H9 (cell line): ENCODE measurements at regions not wholly inside any gene's neighbourhood (a gene's known extent, or its start where the extent isn't known, plus 50 kb on each side); places are given as distances from the start of the nearest gene placed in this dataset.
"Not testable (repeated sequence)": the region's sequence is repeated elsewhere in the genome, so short reads cannot be mapped to it uniquely, and the experiment has no call there.

Experiments used
- DNase-seq: peaks from one replicate; pipeline ENCODE4 v3.0.0-alpha.2; 2017
- H2AFZ ChIP-seq: one replicate; pipeline ENCODE4 v1.6.1; 2013; ENCODE audit warnings: mild to moderate bottlenecking, low read length, control low read depth, moderate library complexity
- H2AK5ac ChIP-seq: 2 replicates; pipeline ENCODE4 v1.6.1; 2013; ENCODE audit warnings: low read length, control low read depth, mixed read lengths; ENCODE audit not compliant: insufficient read length
- H2BK120ac ChIP-seq: one replicate; pipeline ENCODE4 v1.6.1; 2013; ENCODE audit warnings: low read depth, mild to moderate bottlenecking, low read length, control low read depth, inconsistent platforms; ENCODE audit not compliant: poor library complexity, severe bottlenecking
- H2BK12ac ChIP-seq: 2 replicates; pipeline ENCODE4 v1.6.1; 2013; ENCODE audit warnings: low read length, control low read depth, mixed read lengths, low read depth; ENCODE audit not compliant: insufficient read length
- H2BK15ac ChIP-seq: 2 replicates; pipeline ENCODE4 v1.6.1; 2013; ENCODE audit warnings: low read depth, low read length, control low read depth
- H2BK20ac ChIP-seq: one replicate; pipeline ENCODE4 v1.6.1; 2013; ENCODE audit warnings: low read depth, mild to moderate bottlenecking, low read length, control low read depth, inconsistent platforms; ENCODE audit not compliant: poor library complexity, severe bottlenecking
- H2BK5ac ChIP-seq: 2 replicates; pipeline ENCODE4 v1.6.1; 2013; ENCODE audit warnings: low read length, control low read depth, mixed read lengths; ENCODE audit not compliant: insufficient read length
- H3K14ac ChIP-seq: 2 replicates; pipeline ENCODE4 v1.6.1; 2013; ENCODE audit warnings: low read length, control low read depth; ENCODE audit not compliant: insufficient read depth
- H3K18ac ChIP-seq: 2 replicates; pipeline ENCODE4 v1.6.1; 2013; ENCODE audit warnings: low read depth, mild to moderate bottlenecking, mixed read lengths, low read length, control low read depth; ENCODE audit not compliant: insufficient read length
- H3K23ac ChIP-seq: 2 replicates; pipeline ENCODE4 v1.6.1; 2013; ENCODE audit warnings: low read length, control low read depth, mixed read lengths, low read depth; ENCODE audit not compliant: insufficient read length
- H3K23me2 ChIP-seq: 2 replicates; pipeline ENCODE4 v1.6.1; 2013; ENCODE audit warnings: low read depth, mild to moderate bottlenecking, mixed read lengths, low read length, control low read depth; ENCODE audit not compliant: insufficient read length, poor library complexity, severe bottlenecking
- H3K27ac ChIP-seq: 2 replicates; pipeline ENCODE4 v1.5.1; 2013; ENCODE audit warnings: low read length, control low read depth, mixed read lengths, low read depth; ENCODE audit not compliant: insufficient read length
- H3K27me3 ChIP-seq: 2 replicates; pipeline ENCODE4 v1.6.1; 2013; ENCODE audit warnings: low read length, control low read depth, inconsistent platforms; ENCODE audit not compliant: insufficient read depth
- H3K4ac ChIP-seq: 2 replicates; pipeline ENCODE4 v1.6.1; 2013; ENCODE audit warnings: low read depth, mild to moderate bottlenecking, control low read depth, inconsistent platforms, low read length, moderate library complexity
- H3K4me1 ChIP-seq: 2 replicates; pipeline ENCODE4 v1.6.1; 2013; ENCODE audit warnings: low read length, control low read depth, inconsistent platforms; ENCODE audit not compliant: insufficient read depth
- H3K4me2 ChIP-seq: 2 replicates; pipeline ENCODE4 v1.6.1; 2013; ENCODE audit warnings: low read length, control low read depth, mixed read lengths; ENCODE audit not compliant: insufficient read length, insufficient read depth
- H3K56ac ChIP-seq: 2 replicates; pipeline ENCODE4 v1.6.1; 2013; ENCODE audit warnings: low read depth, mild to moderate bottlenecking, mixed read lengths, low read length, control low read depth; ENCODE audit not compliant: insufficient read length
- H3K79me1 ChIP-seq: 2 replicates; pipeline ENCODE4 v1.6.1; 2013; ENCODE audit warnings: low read depth, mild to moderate bottlenecking, moderate library complexity, low read length, control low read depth, inconsistent platforms; ENCODE audit not compliant: insufficient read depth, poor library complexity, severe bottlenecking
- H3K79me2 ChIP-seq: 2 replicates; pipeline ENCODE4 v1.6.1; 2013; ENCODE audit warnings: low read length, control low read depth, inconsistent platforms; ENCODE audit not compliant: insufficient read depth
- H3K9ac ChIP-seq: 2 replicates; pipeline ENCODE4 v1.6.1; 2013; ENCODE audit warnings: low read length, control low read depth, mixed read lengths; ENCODE audit not compliant: insufficient read length; ENCODE audit errors: extremely low read depth
- H3K9me3 ChIP-seq: one replicate; pipeline ENCODE4 v1.6.1; 2013; ENCODE audit warnings: low read depth, low read length, inconsistent platforms; ENCODE audit not compliant: control insufficient read depth
- H3T11ph ChIP-seq: one replicate; pipeline ENCODE4 v1.6.1; 2013; ENCODE audit warnings: mild to moderate bottlenecking, low read length, control low read depth, inconsistent platforms
- H4K20me1 ChIP-seq: one replicate; pipeline ENCODE4 v1.6.1; 2013; ENCODE audit not compliant: control insufficient read depth, insufficient read length, insufficient read depth
- H4K5ac ChIP-seq: 2 replicates; pipeline ENCODE4 v1.6.1; 2013; ENCODE audit warnings: low read depth, mild to moderate bottlenecking, mixed read lengths, low read length, control low read depth; ENCODE audit not compliant: insufficient read length
- H4K8ac ChIP-seq: replicated peaks from 2 replicates; pipeline ENCODE4 v1.6.1; 2013; ENCODE audit warnings: low read length, control low read depth, mixed read lengths, low read depth; ENCODE audit not compliant: insufficient read length
- H4K91ac ChIP-seq: 2 replicates; pipeline ENCODE4 v1.6.1; 2013; ENCODE audit warnings: low read depth, mild to moderate bottlenecking, moderate library complexity, mixed read lengths, low read length, control low read depth; ENCODE audit not compliant: insufficient read length
- H3K27ac Mint-ChIP-seq, 3 experiments: 2 replicates in 2 of 3; 3 replicates in 1 of 3; pipeline ENCODE4 v1.8.0; 2020 to 2021; ENCODE audit warnings: mixed read lengths in 3 of 3, mild to moderate bottlenecking in 1 of 3, moderate library complexity in 1 of 3
- H3K27me3 Mint-ChIP-seq: 2 replicates; pipeline ENCODE4 v1.8.0; 2021; ENCODE audit warnings: low read depth, mild to moderate bottlenecking, moderate library complexity, mixed read lengths
- H3K36me3 Mint-ChIP-seq, 3 experiments: 2 replicates in 2 of 3; 3 replicates in 1 of 3; pipeline ENCODE4 v1.8.0; 2020 to 2021; ENCODE audit warnings: low read depth in 3 of 3, mixed read lengths in 3 of 3; ENCODE audit not compliant: insufficient read depth in 1 of 3
- H3K4me1 Mint-ChIP-seq, 2 experiments: 2 replicates each; pipeline ENCODE4 v1.8.0; 2020; ENCODE audit warnings: mixed read lengths in 2 of 2
- H3K4me3 Mint-ChIP-seq, 2 experiments: 2 replicates in 1 of 2; 3 replicates in 1 of 2; pipeline ENCODE4 v1.8.0; 2020 to 2021; ENCODE audit warnings: mild to moderate bottlenecking in 2 of 2, mixed read lengths in 2 of 2, moderate library complexity in 1 of 2
- H3K9me3 Mint-ChIP-seq, 2 experiments: 2 replicates in 1 of 2; 3 replicates in 1 of 2; pipeline ENCODE4 v1.8.0; 2020; ENCODE audit warnings: mild to moderate bottlenecking in 2 of 2, mixed read lengths in 2 of 2, moderate library complexity in 1 of 2
- WGBS: extraction: QIAGEN DNeasy Blood & Tissue Kit; methylation state at CpG from one replicate; pipeline ENCODE4 v1.1.7; 2013; ENCODE audit warnings: missing lambda C conversion rate, low lambda C conversion rate, mixed read lengths; ENCODE audit not compliant: insufficient read length; ENCODE audit errors: extremely low coverage; 5-methylcytosine and 5-hydroxymethylcytosine counted together
- TF ChIP-seq, protein P1 (sequence below): fragments of 200-600 bp; sonication (generic); conservative IDR thresholded peaks from 3 replicates; pipeline ENCODE4 v1.8.0; 2021; ENCODE audit warnings: antibody characterized with exemption, mild to moderate bottlenecking

DNA sequence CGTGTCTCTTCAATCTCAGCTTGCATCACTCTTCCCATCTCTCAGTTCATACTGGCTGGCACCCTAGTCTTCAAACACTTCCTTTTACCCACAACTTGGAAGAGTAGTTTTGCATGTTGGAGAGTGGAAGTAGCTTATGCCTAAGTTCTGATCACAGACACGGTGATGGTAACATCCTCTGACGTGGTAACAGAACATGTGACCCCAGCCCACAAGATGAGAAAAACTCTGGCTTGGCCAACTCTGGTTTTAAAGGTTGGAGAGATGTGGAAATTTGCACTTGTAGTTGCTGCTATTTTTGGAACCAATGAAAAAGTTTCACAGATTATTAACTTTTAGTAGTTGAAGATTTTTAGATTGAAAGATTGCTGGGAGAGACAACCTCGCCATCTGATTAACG lies 155.4 kb upstream of the SLC35G4 start:
- Histone ChIP-seq H3K79me1 (no peaks in the 10 kb centered on the region), H3K79me2 (no peaks in the 10 kb centered on the region), H4K91ac (no peak overlapping the region), H3K27ac (no peak overlapping the region), H3K14ac (no peak overlapping the region), H4K5ac (no peak overlapping the region), H2BK15ac (no peak overlapping the region), H3K4me1 (no peaks in the 10 kb centered on the region), H2AFZ (no peak overlapping the region), H3T11ph (no peak overlapping the region), H3K56ac (no peak overlapping the region), H3K4ac (no peak overlapping the region), H4K20me1 (no peaks in the 10 kb centered on the region), H2AK5ac (no peak overlapping the region), H2BK20ac (no peak overlapping the region), H2BK120ac (no peak overlapping the region), H3K18ac (no peak overlapping the region), H3K4me2 (no peak overlapping the region), H3K23ac (no peak overlapping the region), H3K27me3 (no peaks in the 10 kb centered on the region), H2BK12ac (no peak overlapping the region), H4K8ac (no peak overlapping the region), H2BK5ac (no peak overlapping the region), H3K9me3 (no peaks in the 10 kb centered on the region), H3K23me2 (no peaks in the 10 kb centered on the region), H3K9ac (no peak overlapping the region)
- TF ChIP-seq, protein P1, sequence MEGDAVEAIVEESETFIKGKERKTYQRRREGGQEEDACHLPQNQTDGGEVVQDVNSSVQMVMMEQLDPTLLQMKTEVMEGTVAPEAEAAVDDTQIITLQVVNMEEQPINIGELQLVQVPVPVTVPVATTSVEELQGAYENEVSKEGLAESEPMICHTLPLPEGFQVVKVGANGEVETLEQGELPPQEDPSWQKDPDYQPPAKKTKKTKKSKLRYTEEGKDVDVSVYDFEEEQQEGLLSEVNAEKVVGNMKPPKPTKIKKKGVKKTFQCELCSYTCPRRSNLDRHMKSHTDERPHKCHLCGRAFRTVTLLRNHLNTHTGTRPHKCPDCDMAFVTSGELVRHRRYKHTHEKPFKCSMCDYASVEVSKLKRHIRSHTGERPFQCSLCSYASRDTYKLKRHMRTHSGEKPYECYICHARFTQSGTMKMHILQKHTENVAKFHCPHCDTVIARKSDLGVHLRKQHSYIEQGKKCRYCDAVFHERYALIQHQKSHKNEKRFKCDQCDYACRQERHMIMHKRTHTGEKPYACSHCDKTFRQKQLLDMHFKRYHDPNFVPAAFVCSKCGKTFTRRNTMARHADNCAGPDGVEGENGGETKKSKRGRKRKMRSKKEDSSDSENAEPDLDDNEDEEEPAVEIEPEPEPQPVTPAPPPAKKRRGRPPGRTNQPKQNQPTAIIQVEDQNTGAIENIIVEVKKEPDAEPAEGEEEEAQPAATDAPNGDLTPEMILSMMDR, result no peak
- Mint-ChIP-seq H3K36me3 (peaks cover 0 to 7% (median 0%) of the 10 kb centered on the region in 3 experiments; a peak in 3 of 7 replicates), H3K27me3 (no peaks in the 10 kb centered on the region), H3K9me3 (peaks cover 3 to 5% of the 10 kb centered on the region in 2 experiments; a peak in 4 of 5 replicates), H3K27ac (no peak overlapping the region), H3K4me1 (no peaks in the 10 kb centered on the region), H3K4me3 (no peak overlapping the region)
- DNase-seq, result no peak
- WGBS, result no CpG with 5 or more reads among the region's 5 CpGs

DNA sequence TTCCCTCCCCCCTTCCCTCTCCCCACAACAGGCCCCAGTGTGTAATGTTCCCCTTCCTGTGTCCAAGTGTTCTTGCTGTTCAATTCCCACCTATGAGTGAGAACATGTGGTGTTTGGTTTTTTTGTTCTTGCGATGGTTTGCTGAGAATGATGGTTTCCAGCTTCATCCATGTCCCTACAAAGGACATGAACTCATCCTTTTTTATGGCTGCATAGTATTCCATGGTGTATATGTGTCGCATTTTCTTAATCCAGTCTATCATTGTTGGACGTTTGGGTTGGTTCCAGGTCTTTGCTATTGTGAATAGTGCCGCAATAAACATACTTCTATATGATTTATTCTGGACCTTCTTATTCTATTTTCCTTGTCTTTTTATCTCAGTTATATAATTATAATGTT lies 165.2 kb upstream of the SLC35G4 start:
- not testable (repeated sequence) for H2AK5ac ChIP-seq, H3K9me3 Mint-ChIP-seq, H3K4me1 Mint-ChIP-seq, H3K4me3 Mint-ChIP-seq, H3K27me3 Mint-ChIP-seq, H2BK5ac ChIP-seq, H2BK20ac ChIP-seq, H3T11ph ChIP-seq, H4K8ac ChIP-seq, H2AFZ ChIP-seq, H3K36me3 Mint-ChIP-seq, H3K9ac ChIP-seq, H3K4me1 ChIP-seq, H3K27me3 ChIP-seq, H3K79me1 ChIP-seq, H2BK15ac ChIP-seq, H3K23me2 ChIP-seq, H3K4ac ChIP-seq, H3K23ac ChIP-seq, H3K14ac ChIP-seq, H3K79me2 ChIP-seq, H3K9me3 ChIP-seq, H4K91ac ChIP-seq, H3K27ac ChIP-seq, DNase-seq, H3K27ac Mint-ChIP-seq, H2BK12ac ChIP-seq, H3K4me2 ChIP-seq, H3K56ac ChIP-seq, H4K20me1 ChIP-seq, H2BK120ac ChIP-seq, H3K18ac ChIP-seq, H4K5ac ChIP-seq
- no CpG with 5 or more reads among the region's 4 CpGs for WGBS
